ENCODE measurements at regions not wholly inside any gene's neighbourhood (a gene's known extent, or its start where the extent isn't known, plus 50 kb on each side); places are given as distances from the start of the nearest gene placed in this dataset.

DNA sequence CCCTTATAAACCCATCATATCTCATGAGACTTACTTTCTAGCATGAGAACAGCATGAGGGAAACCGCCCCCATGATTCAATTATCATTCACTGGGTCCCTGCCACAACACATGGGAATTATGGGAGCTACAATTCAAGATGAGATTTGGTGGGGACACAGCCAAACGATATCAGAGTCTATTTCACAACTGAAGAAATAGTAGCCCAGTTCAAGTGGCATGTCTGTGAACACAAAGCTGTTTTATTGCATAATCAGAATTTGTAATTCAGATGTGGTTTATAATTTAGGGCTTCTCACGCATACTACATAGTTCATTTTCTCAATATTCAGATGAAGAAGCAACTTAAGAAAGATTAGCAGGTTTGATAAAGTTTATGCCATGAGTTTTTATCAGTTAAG lies 1188.0 kb upstream of the ALCAM start:
- H3K56ac ChIP-seq (replicated peaks; ENCODE audit: insufficient read length, low read depth, low read length), result no peak overlapping the region
- no peaks in the 10 kb centered on the region for H3K9me3 ChIP-seq (ENCODE audit: insufficient read depth in 2 of 2, low read depth in 1 of 2, low read length in 1 of 2)
- no peak overlapping the region for H3K14ac ChIP-seq (ENCODE audit: insufficient read length)
- no peak for FAIRE-seq
- ChIA-PET POLR2A (ENCODE audit: partially characterized antibody) (no interaction called here), CTCF (ENCODE audit: partially characterized antibody) (no interaction called here)
- H4K91ac ChIP-seq (replicated peaks; ENCODE audit: insufficient read length, low read length), result no peak overlapping the region
- no peak overlapping the region for H4K8ac ChIP-seq (ENCODE audit: extremely low read depth, insufficient read depth, low read length)
- H3K36me3 ChIP-seq (ENCODE audit: control insufficient read depth in 2 of 4, insufficient read depth in 4 of 4, low read length in 3 of 4), result no peaks in the 10 kb centered on the region
- no peak overlapping the region for H3K27ac ChIP-seq (ENCODE audit: low read depth, low read length)
- no peak overlapping the region for H2BK12ac ChIP-seq (ENCODE audit: low read depth, low read length)
- no peak for DNase-seq (ENCODE audit: low read depth in 1 of 2, low spot score in 2 of 2)
- no peak overlapping the region for H2BK20ac ChIP-seq (ENCODE audit: low read length)
- H3K4me2 ChIP-seq (ENCODE audit: insufficient read depth in 1 of 2, low read depth in 2 of 2, low read length in 2 of 2), result no peak overlapping the region
- no peak overlapping the region for H3K4ac ChIP-seq (replicated peaks; ENCODE audit: insufficient read length, low read depth, low read length)
- H3K4me3 ChIP-seq (ENCODE audit: extremely low read depth in 1 of 4, insufficient read depth in 2 of 4, low read depth in 3 of 4, low read length in 4 of 4), result no peak overlapping the region
- no peak overlapping the region for H2AK5ac ChIP-seq (ENCODE audit: low read depth, low read length)
- no peak overlapping the region for H3K9ac ChIP-seq (replicated peaks in 1 of 4; ENCODE audit: extremely low read depth in 1 of 4, low read depth in 3 of 4, low read length in 3 of 4)
- no peak overlapping the region for H4K5ac ChIP-seq (ENCODE audit: insufficient read length, low read depth, low read length)
- H4K20me1 ChIP-seq (replicated peaks in 1 of 2; ENCODE audit: control insufficient read depth in 1 of 2, insufficient read depth in 2 of 2, low read length in 2 of 2), result no peaks in the 10 kb centered on the region
- no peak overlapping the region for H3K18ac ChIP-seq (ENCODE audit: extremely low read depth, low read length)
- no peak overlapping the region for H3K23ac ChIP-seq (ENCODE audit: insufficient read length)
- no peak overlapping the region for H2BK120ac ChIP-seq (replicated peaks; ENCODE audit: low read depth, low read length)
- H3K79me2 ChIP-seq (ENCODE audit: control insufficient read depth in 1 of 2, insufficient read depth in 2 of 2, low read length in 2 of 2), result no peaks in the 10 kb centered on the region
- TF ChIP-seq ASH2L (IDR thresholded peaks at IDR 0.05; ENCODE audit: low read length) (no peak), ZNF274 (IDR thresholded peaks at IDR 0.05; ENCODE audit: borderline replicate concordance, extremely low read depth, low read length) (no peak), RAD21 (IDR thresholded peaks at IDR 0.05 in 1 of 2, conservative IDR thresholded peaks at IDR 0.05 in 1 of 2; ENCODE audit: low read depth in 2 of 2, low read length in 2 of 2) (no peak), SIN3A (conservative IDR thresholded peaks at IDR 0.05 in 1 of 2, IDR thresholded peaks at IDR 0.05 in 1 of 2; ENCODE audit: low read depth in 1 of 2, low read length in 2 of 2) (no peak)
- no peaks in the 10 kb centered on the region for H3K23me2 ChIP-seq (ENCODE audit: low read depth, low read length)
- no peak overlapping the region for H2BK5ac ChIP-seq (ENCODE audit: low read depth, low read length)
- H3K79me1 ChIP-seq (ENCODE audit: low read depth, low read length), result no peaks in the 10 kb centered on the region
- peaks cover 0 to 4% (median 2%) of the 10 kb centered on the region in 4 experiments; a peak in 2 of 7 replicates for H3K4me1 ChIP-seq (replicated peaks in 1 of 4; ENCODE audit: control insufficient read depth in 3 of 4, insufficient read depth in 4 of 4, low read length in 3 of 4)
- H2AFZ ChIP-seq (ENCODE audit: low read length), result no peak overlapping the region
- no peaks in the 10 kb centered on the region for H3K27me3 ChIP-seq (replicated peaks in 1 of 4; ENCODE audit: control insufficient read depth in 3 of 4, extremely low read depth in 1 of 4, insufficient read depth in 3 of 4, low read length in 3 of 4)
- WGBS, 2 experiments (ENCODE audit: extremely low coverage in 1 of 2, insufficient coverage in 1 of 2, insufficient read length in 1 of 2, insufficient replicate concordance in 2 of 2, low coverage in 1 of 2, low lambda C conversion rate in 2 of 2, missing lambda C conversion rate in 1 of 2), result 88% methylated on average over 3 of the region's 3 CpGs; no CpG with 5 or more reads in 1 of the 2 experiments
- H2BK15ac ChIP-seq (ENCODE audit: low read length), result no peak overlapping the region
